HG03457 (cell line): ENCODE measurements at regions not wholly inside any gene's neighbourhood (a gene's known extent, or its start where the extent isn't known, plus 50 kb on each side); places are given as distances from the start of the nearest gene placed in this dataset.
"Not testable (repeated sequence)": the region's sequence is repeated elsewhere in the genome, so short reads cannot be mapped to it uniquely, and the experiment has no call there.

Source experiments
- ATAC-seq: cut with Tn5 transposase; IDR thresholded peaks from one replicate; pipeline ENCODE4 v1.9.1; 2021; ENCODE audit warnings: moderate number of reproducible peaks; ENCODE audit not compliant: unreplicated experiment

DNA sequence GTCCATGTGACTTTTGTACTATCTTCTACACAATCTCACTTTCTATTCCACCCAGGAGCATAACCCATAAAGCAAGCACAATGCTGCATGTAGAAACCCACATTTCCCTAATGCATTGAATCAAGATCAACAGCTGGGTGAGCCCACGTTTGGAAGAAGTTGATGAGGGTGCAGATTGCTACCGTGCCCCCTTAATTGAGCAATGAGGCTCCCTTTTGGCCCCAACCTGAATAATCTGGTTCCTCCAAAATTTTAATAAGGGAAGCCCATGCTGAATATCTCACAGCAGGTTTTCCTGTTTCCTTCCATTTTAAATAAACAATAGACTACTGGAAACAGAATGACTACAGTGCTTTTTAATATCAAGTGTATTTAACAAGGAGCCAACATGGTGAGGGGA lies 403.6 kb upstream of the SGCG start:
- ATAC-seq: no peak

DNA sequence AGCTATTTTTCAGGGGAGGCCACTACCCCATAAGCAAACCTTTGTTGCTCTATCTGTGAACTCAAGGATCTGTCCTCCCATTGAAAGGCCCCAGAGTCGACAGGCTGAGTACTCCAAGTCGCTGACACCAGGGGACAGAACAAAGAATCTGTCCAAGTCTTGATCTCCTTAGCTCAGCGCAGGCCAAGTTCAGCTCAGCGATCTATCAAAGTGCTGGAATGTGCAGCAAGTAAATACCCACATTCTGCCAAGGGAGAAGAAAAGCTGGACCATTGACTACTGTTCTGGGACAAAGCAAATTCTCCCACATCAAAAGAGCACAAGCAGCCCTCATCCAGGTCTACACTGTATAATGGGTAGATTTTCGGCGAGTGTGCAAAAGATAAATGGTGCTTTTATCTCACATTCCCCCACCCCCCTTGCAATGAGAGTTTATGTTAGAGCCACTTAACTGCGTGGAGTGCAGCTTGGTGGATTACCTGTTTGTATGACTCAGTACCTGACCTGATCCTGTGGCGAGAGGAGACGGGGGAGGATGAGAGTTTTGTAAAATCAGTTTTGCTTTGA lies 391.7 kb upstream of the SGCG start:
- ATAC-seq: no peak

DNA sequence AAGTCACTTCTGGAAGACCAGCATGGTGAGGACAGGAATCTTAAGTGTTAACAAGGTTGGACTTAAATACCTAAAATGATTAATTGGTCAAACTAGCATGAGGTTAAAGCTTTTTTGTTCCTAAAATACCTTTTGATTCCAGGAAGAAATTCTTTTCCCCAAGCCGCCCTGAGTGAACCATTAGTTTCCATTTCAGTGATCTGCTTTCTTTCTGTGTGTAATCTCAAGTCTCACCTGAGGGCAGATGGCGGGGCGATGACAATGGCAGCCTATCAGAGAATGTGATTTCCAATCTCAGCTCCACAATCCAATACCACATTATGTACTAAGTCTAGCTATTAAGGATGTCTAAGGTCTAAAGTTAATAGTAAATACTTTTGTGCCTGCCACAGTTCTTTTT lies 390.9 kb upstream of the SGCG start:
- ATAC-seq: no peak

DNA sequence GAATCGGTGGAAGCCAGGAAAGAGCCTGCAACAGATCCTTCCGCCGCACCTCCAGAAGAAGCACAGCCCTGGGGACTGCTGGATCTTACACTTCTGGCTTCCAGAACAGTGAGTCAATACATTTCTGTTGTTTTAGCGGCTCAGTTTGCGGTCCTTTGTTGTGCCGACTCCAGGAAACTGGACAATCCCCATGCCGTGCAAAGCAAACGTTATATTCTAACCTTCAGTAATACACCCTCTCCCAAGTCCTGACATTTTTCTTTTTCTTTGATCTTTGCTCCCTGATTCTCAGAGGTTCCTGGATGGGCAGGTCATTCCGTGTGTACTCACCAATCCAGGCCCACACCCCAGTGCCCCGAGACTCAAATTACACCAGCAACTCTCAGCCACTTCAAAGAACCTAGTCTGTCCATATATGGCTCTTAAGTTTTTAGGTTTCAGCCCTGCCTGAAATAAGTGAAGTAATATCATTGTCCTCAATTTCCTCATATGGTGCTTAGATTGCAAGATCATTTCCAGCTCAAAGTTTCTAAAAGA lies 387.1 kb upstream of the SGCG start:
- ATAC-seq: no peak

DNA sequence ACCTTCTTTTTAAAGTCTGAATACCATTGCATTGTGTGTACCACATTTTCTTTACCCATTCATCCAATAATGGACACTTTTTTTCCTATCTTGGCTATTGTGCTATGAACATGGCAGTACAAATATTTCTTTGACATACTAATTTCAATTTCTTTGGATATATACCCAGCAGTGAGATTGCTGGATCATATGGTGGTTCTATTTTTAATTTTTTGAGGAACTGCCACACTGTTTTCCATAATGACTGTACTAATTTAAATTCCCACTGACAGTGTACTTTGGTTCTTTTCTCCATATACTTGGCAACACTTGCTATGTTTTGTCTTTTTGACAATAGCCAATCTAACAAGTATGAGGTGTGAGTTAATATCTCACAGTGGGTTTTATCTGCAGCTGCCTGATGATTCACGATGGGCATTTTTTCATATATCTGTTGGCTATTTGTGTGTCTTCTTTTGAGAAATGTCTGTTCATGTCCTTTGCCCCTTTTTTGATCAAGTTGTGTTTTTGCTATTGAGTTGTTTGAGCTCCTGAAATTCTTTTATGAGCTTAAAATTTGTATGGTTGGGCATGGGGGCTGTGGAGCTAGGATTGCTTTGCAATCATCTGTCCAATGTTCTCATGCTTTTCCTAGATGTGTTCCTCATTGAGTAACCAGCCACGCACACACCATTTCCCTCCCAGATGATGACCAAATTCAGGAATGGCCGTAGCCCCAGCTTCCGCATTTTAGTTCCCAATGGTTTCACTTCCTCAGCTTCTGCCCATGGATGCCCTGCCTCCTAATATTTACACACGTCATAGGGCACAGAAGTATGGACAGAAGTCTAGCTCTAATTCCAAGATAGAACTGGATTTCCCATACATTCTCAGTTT lies 380.0 kb upstream of the SGCG start:
- no peak for ATAC-seq

DNA sequence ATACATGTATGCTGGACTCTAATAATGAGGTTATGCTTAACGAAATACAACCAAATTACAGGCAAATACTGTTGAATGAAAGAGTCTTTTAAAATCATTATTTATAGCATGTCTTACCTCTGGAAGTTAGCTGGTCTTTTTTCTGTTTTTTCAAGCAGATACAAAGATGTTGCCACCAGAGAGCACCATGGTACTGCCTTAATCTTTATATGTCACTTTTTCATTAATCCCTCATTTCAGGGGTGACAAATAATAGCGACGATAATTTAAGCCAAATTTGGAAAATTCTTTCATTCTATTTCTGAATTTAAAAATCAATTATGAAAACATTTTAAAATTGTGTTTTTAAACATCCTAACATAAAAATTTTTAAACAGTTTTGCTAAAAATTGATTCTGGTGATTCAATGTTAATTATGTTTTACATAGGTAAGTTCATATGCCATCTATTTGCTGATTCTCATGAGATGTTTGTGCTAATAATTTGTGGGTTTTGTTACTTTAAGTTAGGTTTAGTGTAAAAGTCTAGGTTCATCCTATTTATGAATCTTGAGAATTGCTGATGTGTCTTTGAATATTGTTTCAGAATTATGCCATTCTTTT lies 379.3 kb upstream of the SGCG start:
- no peak for ATAC-seq

DNA sequence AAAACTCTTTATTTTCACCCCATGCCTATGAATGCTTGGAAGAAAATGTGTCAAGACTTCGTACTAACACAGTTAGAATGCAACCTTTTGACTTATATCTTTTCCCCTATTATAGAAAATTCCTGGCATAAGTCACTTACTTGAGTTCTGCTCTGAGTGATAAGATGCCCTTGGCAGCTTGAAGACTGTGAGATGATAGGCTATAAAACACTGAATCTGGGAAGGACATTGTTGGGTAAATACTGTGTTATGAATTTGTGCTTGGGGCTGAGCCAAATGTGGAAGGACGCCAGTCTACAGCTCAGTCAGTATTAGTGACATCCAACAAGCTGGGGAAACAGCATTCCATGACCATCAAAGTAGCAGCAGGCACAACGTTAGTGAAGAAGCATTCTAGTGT lies 368.0 kb upstream of the SGCG start:
- no peak for ATAC-seq

DNA sequence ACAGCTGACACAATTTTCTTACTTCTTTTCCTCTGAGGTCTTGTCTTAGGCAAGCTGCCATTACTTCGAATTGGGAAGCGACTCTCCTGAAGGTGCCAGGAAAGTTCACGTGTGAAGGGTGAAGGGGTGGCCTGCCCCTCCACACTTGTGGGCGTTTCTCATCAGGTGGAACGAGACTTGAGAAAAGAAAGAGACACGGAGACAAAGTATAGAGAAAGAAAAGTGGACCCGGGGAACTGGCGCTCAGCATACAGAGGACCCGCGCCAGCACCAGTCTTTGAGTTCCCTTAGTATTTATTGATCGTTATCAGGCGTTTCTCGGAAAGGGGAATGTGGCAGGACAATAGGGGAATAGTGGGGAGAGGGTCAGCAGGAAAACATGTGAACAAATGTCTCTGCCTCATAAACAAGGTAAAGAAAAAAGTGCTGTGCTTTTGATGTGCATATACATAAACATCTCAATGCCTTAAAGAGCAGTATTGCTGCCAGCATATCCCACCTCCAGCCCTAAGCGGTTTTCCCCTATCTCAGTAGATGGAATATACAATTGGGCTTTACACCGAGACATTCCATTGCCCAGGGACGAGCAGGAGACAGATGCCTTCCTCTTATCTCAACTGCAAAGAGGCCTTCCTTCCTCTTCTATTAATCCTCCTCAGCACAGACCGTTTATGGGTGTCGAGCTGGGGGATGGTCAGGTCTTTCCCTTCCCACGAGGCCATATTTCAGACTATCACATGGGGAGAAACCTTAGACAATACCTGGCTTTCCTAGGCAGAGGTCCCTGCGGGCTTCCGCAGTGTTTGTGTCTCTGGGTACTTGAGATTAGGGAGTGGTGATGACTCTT lies 367.0 kb upstream of the SGCG start:
- ATAC-seq: not testable (repeated sequence)

DNA sequence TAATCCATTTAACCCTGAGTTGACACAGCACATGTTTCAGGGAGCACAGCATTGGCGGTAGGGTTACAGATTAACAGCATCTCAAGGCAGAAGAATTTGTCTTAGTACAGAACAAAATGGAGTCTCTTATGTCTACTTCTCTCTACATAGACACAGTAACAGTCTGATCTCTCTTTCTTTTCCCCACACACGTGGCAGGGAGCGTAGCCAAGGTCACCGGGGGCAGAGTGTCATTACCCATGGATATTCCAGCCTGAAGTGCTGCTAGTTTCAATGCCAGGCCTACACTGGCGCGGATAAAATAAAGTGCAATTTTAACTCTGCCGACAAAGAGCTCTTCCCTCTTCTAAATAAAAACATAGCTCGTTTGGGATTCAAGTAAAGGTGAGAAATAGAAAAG lies 366.3 kb upstream of the SGCG start:
- ATAC-seq: not testable (repeated sequence)

DNA sequence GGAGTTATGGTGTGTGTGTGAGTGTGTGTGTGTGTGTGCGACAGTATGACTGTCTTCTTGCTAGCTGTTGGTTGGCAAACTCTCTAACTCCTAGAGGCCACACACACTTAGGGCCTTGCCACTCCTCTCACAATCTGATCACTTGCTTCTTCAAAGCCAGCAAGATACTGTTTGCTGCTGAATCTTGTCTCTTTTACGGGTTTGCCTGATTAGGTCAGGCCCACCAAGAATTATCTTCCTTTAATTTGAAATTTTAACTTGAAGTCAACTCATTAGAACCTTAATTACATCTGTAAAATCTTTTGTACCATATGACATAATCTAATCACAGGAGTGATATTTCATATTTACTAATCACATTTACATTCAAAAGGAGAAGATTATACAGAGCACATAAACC lies 359.2 kb upstream of the SGCG start:
- ATAC-seq: no peak

DNA sequence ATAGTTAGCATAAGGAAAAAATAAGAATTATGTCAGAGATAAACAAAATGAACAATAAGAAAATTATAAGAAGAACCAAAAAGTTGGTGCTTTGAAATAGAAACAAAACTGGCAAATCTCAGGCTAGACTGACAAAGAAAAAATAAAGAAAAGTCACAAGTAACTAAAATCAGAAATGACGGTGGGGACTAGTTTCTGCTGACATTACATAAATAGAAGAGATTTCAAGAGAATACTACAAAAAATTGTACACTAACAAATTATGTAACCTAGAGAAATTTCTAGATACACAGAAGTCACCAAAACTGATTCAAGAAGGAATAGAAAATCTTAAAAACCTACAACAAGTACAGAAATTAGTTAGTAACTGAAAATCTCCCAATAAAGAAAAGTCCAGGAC lies 355.6 kb upstream of the SGCG start:
- no peak for ATAC-seq

DNA sequence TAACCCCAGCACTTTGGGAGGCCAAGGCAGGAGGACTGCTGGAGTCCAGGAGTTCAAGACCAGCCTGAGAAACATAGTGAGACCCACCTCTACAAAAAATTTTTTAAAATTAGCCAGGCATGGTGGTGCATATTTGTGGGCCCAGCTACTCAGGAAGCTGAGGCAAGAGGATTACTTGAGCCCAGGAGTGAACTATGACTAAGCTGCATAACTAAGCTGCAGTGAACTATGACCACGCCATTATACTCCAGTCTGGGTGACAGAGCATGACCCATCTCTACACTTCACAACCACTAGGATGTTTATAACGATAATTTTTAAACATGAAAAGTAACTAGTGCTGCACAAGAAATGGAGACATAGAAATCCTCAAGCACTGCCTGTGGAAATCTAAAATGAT lies 352.7 kb upstream of the SGCG start:
- no peak for ATAC-seq

DNA sequence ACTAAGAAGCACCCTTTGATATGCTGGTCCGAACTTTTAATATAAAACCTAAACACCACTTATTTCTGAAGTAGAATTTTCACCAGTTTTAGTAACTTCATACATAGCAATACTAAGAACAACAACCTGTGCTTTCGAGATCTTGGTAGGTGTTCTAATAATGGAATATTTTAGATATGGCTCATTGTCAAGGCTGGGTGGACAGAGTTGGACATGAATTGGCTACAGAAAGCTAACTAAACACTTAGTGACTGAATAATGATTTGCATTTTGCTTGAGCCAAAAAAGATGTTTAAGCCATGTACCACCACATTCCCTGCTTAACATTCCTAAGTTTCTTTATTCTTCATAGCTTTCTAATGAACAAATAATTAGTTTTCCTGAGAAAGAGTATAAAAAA lies 344.3 kb upstream of the SGCG start:
- no peak for ATAC-seq

DNA sequence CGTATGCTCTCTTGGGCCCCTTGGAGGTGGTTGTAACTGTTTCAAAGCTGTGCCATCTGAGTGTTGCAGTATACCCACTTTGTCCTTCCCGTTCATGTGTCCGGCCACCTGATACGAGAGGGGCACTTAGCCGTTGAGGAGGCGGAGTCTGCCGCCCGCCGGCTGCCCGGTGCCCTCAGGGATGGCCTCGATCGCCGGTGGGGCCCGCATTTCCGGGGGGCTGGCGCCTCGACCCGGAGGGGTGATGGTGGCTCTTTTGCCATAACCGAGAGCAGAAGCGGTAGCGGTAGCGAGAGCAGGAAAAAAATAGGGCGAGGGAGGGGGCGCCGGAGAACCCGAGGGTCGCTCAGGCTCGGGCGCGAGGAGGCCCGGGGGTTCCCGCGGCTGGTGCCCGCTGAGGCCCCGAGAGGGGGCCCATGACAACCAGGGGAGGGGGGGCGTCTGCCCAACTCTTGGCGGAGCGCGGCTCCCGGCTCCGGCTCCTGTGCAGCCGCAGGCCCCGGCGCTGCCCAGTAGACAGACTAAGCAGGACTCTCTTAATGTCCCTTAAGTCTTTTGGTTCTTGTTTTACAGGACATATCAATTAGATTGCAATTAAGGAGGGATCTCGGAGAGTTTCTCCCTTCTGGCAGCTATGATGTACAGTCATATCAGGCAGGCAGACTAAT lies 342.7 kb upstream of the SGCG start:
- ATAC-seq: no peak

DNA sequence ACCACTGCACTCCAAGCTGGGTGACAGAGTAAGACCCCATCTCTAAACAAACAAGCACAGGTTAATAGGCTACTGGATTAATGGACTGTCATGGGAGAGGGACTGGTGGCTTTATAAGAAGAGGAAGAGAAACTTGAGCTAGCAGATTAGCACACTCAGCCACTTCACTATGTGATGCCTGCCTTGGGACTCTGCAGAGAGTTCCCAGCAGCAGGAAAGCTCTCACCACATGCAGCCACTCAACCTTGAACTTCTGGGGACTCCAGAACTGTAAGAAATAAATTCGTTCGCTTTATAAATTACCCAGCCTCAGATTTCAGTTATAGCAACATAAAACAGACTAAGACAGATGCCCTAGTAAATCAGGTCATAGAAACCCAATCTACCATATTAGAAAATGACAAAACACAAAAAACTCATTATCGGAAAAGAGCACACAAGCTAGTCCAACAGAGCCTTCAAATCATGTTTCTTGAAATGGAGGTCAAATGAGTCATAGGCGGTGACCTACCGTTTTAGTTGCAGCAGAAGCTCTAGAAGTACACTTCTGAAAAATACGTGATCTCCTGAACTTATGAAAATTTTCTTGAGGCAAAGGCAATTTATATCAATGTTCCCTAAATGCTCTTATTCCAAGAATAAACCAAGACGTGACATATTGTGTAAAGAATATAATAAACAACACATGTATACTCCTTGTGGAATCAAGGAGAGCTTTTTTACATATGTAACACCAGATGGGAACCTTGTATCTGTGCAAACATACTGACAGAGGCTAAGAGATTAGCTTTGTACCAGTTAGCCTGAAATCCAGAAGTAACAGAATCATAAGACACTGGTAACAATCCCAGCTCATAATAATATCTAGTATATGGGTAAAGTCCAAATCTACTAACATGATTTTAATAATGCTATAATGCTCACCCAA lies 340.9 kb upstream of the SGCG start:
- ATAC-seq: no peak

DNA sequence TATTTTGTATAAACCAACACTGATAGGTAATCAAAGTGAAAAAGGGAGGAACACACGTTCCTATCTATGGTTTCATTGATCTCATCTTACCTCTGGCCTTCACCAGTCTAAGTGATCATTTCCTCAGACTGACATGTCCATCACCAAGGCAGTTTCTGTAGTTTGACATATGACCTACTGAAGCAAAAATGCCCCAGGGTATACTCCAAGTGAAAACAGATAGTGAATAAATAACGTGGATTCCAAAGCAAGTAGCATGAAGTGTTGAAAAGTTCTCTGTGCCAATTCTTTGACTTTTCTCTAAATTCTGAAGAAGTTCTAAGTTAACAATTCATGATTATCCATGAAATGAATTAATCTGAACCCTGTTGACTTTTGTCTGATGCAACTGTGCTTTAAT lies 334.2 kb upstream of the SGCG start:
- ATAC-seq: no peak

DNA sequence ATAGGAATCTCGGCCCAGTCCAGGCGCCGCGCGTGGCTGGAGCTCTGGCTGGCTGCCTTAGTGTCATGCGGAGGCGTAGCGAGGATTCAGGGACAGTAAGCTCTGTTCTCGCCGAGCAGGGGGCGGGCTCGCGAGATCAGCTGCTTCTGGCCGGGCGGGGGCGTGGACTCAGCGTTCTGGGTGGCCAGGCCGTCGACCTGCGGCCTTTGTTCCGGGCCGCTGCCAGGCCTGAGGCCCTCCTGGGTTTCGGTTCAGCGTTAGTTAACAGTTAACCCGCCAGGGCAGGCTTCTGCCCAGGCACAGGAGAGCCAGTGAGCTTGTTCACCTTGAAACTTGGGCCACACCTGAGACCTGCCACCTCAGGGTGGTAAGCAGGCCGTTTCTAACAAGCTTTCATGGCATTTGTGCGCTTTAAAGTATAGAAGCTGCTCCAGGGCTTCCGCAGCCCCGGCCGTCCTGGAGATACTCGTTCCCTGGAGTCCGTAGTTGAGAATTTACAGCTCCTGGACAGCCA lies 332.2 kb upstream of the SGCG start:
- no peak for ATAC-seq

DNA sequence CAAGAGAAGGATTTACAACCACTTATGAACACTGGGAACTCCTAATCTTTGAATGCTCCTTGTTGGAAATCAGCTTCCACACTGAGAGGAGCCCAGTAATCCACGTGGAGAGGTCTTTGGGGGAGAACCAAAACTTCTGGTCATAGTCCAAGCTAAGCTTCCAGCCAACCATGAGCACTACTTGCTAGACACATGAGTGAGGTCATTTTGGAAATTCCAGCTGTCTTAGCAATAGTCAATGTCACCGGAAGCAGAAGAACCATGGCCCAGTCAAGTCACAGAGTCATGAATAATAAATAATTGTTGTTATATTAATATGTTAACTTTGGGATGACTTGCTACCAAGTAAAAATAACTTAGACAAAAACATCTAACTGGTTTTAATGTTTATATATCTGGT lies 324.9 kb upstream of the SGCG start:
- no peak for ATAC-seq

DNA sequence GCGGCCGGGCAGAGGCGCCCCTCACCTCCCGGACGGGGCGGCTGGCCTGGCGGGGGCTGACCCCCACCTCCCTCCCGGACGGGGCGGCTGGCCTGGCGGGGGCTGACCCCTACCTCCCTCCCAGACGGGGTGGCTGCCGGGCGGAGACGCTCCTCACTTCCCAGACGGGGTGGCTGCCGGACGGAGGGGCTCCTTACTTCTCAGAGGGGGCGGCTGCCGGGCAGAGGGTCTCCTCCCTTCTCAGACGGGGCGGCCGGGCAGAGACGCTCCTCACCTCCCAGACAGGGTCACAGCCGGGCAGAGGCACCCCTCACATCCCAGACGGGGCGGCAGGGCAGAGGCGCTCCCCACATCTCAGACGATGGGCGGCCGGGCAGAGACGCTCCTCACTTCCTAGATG lies 321.8 kb upstream of the SGCG start:
- ATAC-seq: not testable (repeated sequence)
